Adrenal gland (tissue), 5 donors: ENCODE measurements at regions not wholly inside any gene's neighbourhood (a gene's known extent, or its start where the extent isn't known, plus 50 kb on each side); places are given as distances from the start of the nearest gene placed in this dataset.

ENCODE experiments used
- POLR2A ChIP-seq, 2 donors: fragments of 450-650 bp; IDR thresholded peaks; one replicate each; pipeline ENCODE4 v1.6.1; 2017; ENCODE audit warnings: antibody characterized with exemption in 2 of 2, mild to moderate bottlenecking in 2 of 2, moderate library complexity in 1 of 2
- TF ChIP-seq, protein P1 (sequence below), 6 experiments: fragments of 450-650 bp in 4 of 6; fragments of 200-600 bp in 2 of 6; sonication (generic) in 1 of 6; IDR thresholded peaks; 1 replicate in 5 of 6; 2 replicates in 1 of 6; pipeline versions ENCODE4 v1.5.1 to v1.8.0; 2016 to 2021; ENCODE audit warnings: antibody characterized with exemption in 6 of 6, mild to moderate bottlenecking in 2 of 6, moderate library complexity in 1 of 6
- donor health status: DM: no; HTN: no; CAD: no.

DNA sequence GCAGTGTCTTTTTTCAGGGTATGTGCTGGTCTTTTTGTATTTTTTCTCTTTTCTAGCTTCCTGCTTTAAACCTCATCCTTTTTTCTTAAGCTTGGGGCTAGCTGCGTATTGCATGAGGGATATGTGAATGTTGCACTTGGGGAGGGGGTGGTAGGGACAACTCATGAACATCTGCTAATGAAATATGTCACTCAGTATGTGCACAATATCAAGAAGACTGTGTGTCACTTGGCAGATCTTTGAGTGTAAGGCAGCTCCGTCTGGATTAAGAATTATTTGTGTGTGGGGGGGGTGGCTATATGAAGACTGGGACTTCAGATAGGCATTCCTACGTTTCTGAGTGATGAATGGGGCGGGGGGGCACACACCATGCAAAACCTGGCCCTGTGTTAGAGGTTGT is 170.4 kb upstream of the CACNA1E start:
- TF ChIP-seq, protein P1, sequence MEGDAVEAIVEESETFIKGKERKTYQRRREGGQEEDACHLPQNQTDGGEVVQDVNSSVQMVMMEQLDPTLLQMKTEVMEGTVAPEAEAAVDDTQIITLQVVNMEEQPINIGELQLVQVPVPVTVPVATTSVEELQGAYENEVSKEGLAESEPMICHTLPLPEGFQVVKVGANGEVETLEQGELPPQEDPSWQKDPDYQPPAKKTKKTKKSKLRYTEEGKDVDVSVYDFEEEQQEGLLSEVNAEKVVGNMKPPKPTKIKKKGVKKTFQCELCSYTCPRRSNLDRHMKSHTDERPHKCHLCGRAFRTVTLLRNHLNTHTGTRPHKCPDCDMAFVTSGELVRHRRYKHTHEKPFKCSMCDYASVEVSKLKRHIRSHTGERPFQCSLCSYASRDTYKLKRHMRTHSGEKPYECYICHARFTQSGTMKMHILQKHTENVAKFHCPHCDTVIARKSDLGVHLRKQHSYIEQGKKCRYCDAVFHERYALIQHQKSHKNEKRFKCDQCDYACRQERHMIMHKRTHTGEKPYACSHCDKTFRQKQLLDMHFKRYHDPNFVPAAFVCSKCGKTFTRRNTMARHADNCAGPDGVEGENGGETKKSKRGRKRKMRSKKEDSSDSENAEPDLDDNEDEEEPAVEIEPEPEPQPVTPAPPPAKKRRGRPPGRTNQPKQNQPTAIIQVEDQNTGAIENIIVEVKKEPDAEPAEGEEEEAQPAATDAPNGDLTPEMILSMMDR (IDR thresholded peaks at IDR 0.05): no peak
- TF ChIP-seq POLR2A (IDR thresholded peaks at IDR 0.05): no peak
